Mesendoderm (in vitro differentiated cells): ENCODE measurements at regions not wholly inside any gene's neighbourhood (a gene's known extent, or its start where the extent isn't known, plus 50 kb on each side); places are given as distances from the start of the nearest gene placed in this dataset.

ENCODE experiments used
- DNase-seq: peaks from one replicate; pipeline ENCODE4 v3.0.0; 2013
- H2AK5ac ChIP-seq: 2 replicates; pipeline ENCODE4 v1.6.1; 2013; ENCODE audit warnings: low read length, inconsistent platforms
- H2BK120ac ChIP-seq: 2 replicates; pipeline ENCODE4 v1.6.1; 2013; ENCODE audit warnings: low read depth, mild to moderate bottlenecking, low read length, moderate library complexity, mixed read lengths
- H2BK15ac ChIP-seq: replicated peaks from 2 replicates; pipeline ENCODE4 v1.6.1; 2013; ENCODE audit warnings: low read depth, mild to moderate bottlenecking, moderate library complexity
- H2BK5ac ChIP-seq: 2 replicates; pipeline ENCODE4 v1.6.1; 2013; ENCODE audit warnings: low read length, inconsistent platforms
- H3K18ac ChIP-seq: 2 replicates; pipeline ENCODE4 v1.6.1; 2013; ENCODE audit warnings: mild to moderate bottlenecking, low read length, mixed read lengths
- H3K23ac ChIP-seq: one replicate; pipeline ENCODE4 v1.6.1; 2013; ENCODE audit warnings: low read length
- H3K27ac ChIP-seq: 2 replicates; pipeline ENCODE4 v1.5.1; 2013; ENCODE audit warnings: low read depth, mild to moderate bottlenecking, inconsistent platforms, low read length, moderate library complexity
- H3K27me3 ChIP-seq: 2 replicates; pipeline ENCODE4 v1.6.1; 2013; ENCODE audit warnings: low read length, control low read depth, mild to moderate bottlenecking, inconsistent platforms; ENCODE audit not compliant: insufficient read depth, poor library complexity
- H3K36me3 ChIP-seq: 2 replicates; pipeline ENCODE4 v1.6.1; 2013; ENCODE audit warnings: low read length, inconsistent platforms; ENCODE audit not compliant: control insufficient read depth, insufficient read depth
- H3K4ac ChIP-seq: one replicate; pipeline ENCODE4 v1.6.1; 2013; ENCODE audit warnings: low read depth, mild to moderate bottlenecking, low read length, moderate library complexity
- H3K4me1 ChIP-seq: 2 replicates; pipeline ENCODE4 v1.6.1; 2013; ENCODE audit warnings: low read depth, low read length, inconsistent platforms; ENCODE audit not compliant: control insufficient read depth
- H3K4me2 ChIP-seq: 2 replicates; pipeline ENCODE4 v1.6.1; 2013; ENCODE audit warnings: low read length
- H3K4me3 ChIP-seq: 2 replicates; pipeline ENCODE4 v1.5.1; 2013; ENCODE audit warnings: mild to moderate bottlenecking, low read length
- H3K56ac ChIP-seq: one replicate; pipeline ENCODE4 v1.6.1; 2013; ENCODE audit warnings: low read length
- H3K79me1 ChIP-seq: 2 replicates; pipeline ENCODE4 v1.6.1; 2013; ENCODE audit warnings: low read length, inconsistent platforms
- H3K79me2 ChIP-seq: 2 replicates; pipeline ENCODE4 v1.6.1; 2013; ENCODE audit warnings: mild to moderate bottlenecking, low read length; ENCODE audit not compliant: control insufficient read depth, insufficient read depth
- H3K9ac ChIP-seq: 2 replicates; pipeline ENCODE4 v1.6.1; 2013; ENCODE audit warnings: low read length, inconsistent platforms
- H4K5ac ChIP-seq: one replicate; pipeline ENCODE4 v1.6.1; 2013; ENCODE audit warnings: low read length
- H4K8ac ChIP-seq: one replicate; pipeline ENCODE4 v1.6.1; 2013; ENCODE audit warnings: low read depth, mild to moderate bottlenecking, control low read depth, low read length, moderate library complexity
- WGBS: extraction: QIAGEN DNeasy Blood & Tissue Kit; methylation state at CpG from one replicate; pipeline ENCODE4 v1.1.7; 2013; ENCODE audit warnings: low lambda C conversion rate, missing lambda C conversion rate; ENCODE audit not compliant: insufficient coverage; ENCODE audit errors: extremely low coverage; 5-methylcytosine and 5-hydroxymethylcytosine counted together

GRCh38 chr7:46126675-46127300 lies 205.7 kb upstream of the IGFBP3 start:
- H3K18ac ChIP-seq, result no peak overlapping the region

GRCh38 chr7:46123756-46124343 lies 202.8 kb upstream of the IGFBP3 start:
- Histone ChIP-seq H3K4ac (no peak overlapping the region), H2BK120ac (no peak overlapping the region), H3K23ac (no peak overlapping the region), H3K36me3 (no peaks in the 10 kb centered on the region), H3K56ac (no peak overlapping the region), H3K4me1 (no peaks in the 10 kb centered on the region), H3K4me3 (no peak overlapping the region), H3K27ac (no peak overlapping the region), H2BK5ac (no peak overlapping the region), H3K18ac (no peak overlapping the region), H3K27me3 (no peaks in the 10 kb centered on the region), H4K8ac (no peak overlapping the region), H4K5ac (no peak overlapping the region), H3K79me1 (no peaks in the 10 kb centered on the region), H2AK5ac (no peak overlapping the region), H3K4me2 (no peak overlapping the region), H3K79me2 (no peaks in the 10 kb centered on the region), H3K9ac (no peak overlapping the region), H2BK15ac (no peak overlapping the region)
- no peak for DNase-seq
- WGBS, result 100% methylated on average over 1 of the region's 3 CpGs

More at GRCh38 chr7:46126675-46127300, 205.7 kb upstream of the IGFBP3 start:
- no peaks in the 10 kb centered on the region for H3K27me3 ChIP-seq
- H3K4me1 ChIP-seq, result no peaks in the 10 kb centered on the region
- H3K23ac ChIP-seq, result no peak overlapping the region
- no peak for DNase-seq
- H3K27ac ChIP-seq, result no peak overlapping the region
- H4K8ac ChIP-seq, result no peak overlapping the region
- no peak overlapping the region for H3K9ac ChIP-seq
- no peak overlapping the region for H3K4ac ChIP-seq
- H3K79me1 ChIP-seq, result no peaks in the 10 kb centered on the region
- no peak overlapping the region for H2BK120ac ChIP-seq
- H2BK15ac ChIP-seq, result no peak overlapping the region
- H3K4me3 ChIP-seq, result no peak overlapping the region
- no peak overlapping the region for H3K56ac ChIP-seq
- H3K4me2 ChIP-seq, result no peak overlapping the region
- H2AK5ac ChIP-seq, result no peak overlapping the region
- no peaks in the 10 kb centered on the region for H3K36me3 ChIP-seq
- H3K79me2 ChIP-seq, result no peaks in the 10 kb centered on the region
- no peak overlapping the region for H2BK5ac ChIP-seq
- no peak overlapping the region for H4K5ac ChIP-seq
- WGBS, result no CpG with 5 or more reads among the region's 2 CpGs

GRCh38 chr7:46115410-46115809 lies 194.3 kb upstream of the IGFBP3 start:
- H3K27me3 ChIP-seq, result no peaks in the 10 kb centered on the region
- no peak overlapping the region for H3K4ac ChIP-seq
- H3K4me2 ChIP-seq, result no peak overlapping the region
- H2BK15ac ChIP-seq, result no peak overlapping the region
- H3K79me2 ChIP-seq, result no peaks in the 10 kb centered on the region
- H3K36me3 ChIP-seq, result no peaks in the 10 kb centered on the region
- H2BK120ac ChIP-seq, result no peak overlapping the region
- no CpG with 5 or more reads among the region's 3 CpGs for WGBS
- H3K4me3 ChIP-seq, result no peak overlapping the region
- H3K27ac ChIP-seq, result no peak overlapping the region
- H4K5ac ChIP-seq, result no peak overlapping the region
- no peak for DNase-seq
- no peaks in the 10 kb centered on the region for H3K79me1 ChIP-seq
- no peak overlapping the region for H3K9ac ChIP-seq
- H2AK5ac ChIP-seq, result no peak overlapping the region
- H2BK5ac ChIP-seq, result no peak overlapping the region
- H3K4me1 ChIP-seq, result no peaks in the 10 kb centered on the region
- no peak overlapping the region for H3K18ac ChIP-seq
- no peak overlapping the region for H3K23ac ChIP-seq
- H4K8ac ChIP-seq, result no peak overlapping the region
- no peak overlapping the region for H3K56ac ChIP-seq

- WGBS, result no CpG with 5 or more reads among the region's 4 CpGs
- no peak overlapping the region for H2AK5ac ChIP-seq
Observed at GRCh38 chr7:46109437-46109836, 188.4 kb upstream of the IGFBP3 start.

GRCh38 chr7:46108272-46108671 lies 187.2 kb upstream of the IGFBP3 start:
- no CpG with 5 or more reads among the region's 7 CpGs for WGBS
- Histone ChIP-seq H2BK15ac (no peak overlapping the region), H3K23ac (no peak overlapping the region), H3K4me2 (no peak overlapping the region), H3K27me3 (no peaks in the 10 kb centered on the region), H2BK120ac (no peak overlapping the region), H3K9ac (no peak overlapping the region), H2BK5ac (no peak overlapping the region), H3K56ac (no peak overlapping the region), H3K4me3 (no peak overlapping the region), H4K5ac (no peak overlapping the region), H2AK5ac (no peak overlapping the region), H3K18ac (no peak overlapping the region), H3K27ac (no peak overlapping the region), H4K8ac (no peak overlapping the region), H3K36me3 (no peaks in the 10 kb centered on the region), H3K4me1 (no peaks in the 10 kb centered on the region), H3K79me2 (no peaks in the 10 kb centered on the region), H3K4ac (no peak overlapping the region), H3K79me1 (no peaks in the 10 kb centered on the region)
- no peak for DNase-seq

More at GRCh38 chr7:46109437-46109836, 188.4 kb upstream of the IGFBP3 start:
- H3K27me3 ChIP-seq, result no peaks in the 10 kb centered on the region
- no peak overlapping the region for H2BK5ac ChIP-seq
- no peak overlapping the region for H3K4ac ChIP-seq
- H4K5ac ChIP-seq, result no peak overlapping the region
- no peak overlapping the region for H3K9ac ChIP-seq
- H2BK120ac ChIP-seq, result no peak overlapping the region
- no peak overlapping the region for H3K23ac ChIP-seq
- H3K36me3 ChIP-seq, result no peaks in the 10 kb centered on the region
- no peak overlapping the region for H3K4me3 ChIP-seq
- H4K8ac ChIP-seq, result no peak overlapping the region
- H3K27ac ChIP-seq, result no peak overlapping the region
- no peak overlapping the region for H3K56ac ChIP-seq
- no peaks in the 10 kb centered on the region for H3K79me2 ChIP-seq
- H3K18ac ChIP-seq, result no peak overlapping the region
- no peak overlapping the region for H2BK15ac ChIP-seq
- H3K4me2 ChIP-seq, result no peak overlapping the region
- no peak for DNase-seq
- H3K79me1 ChIP-seq, result no peaks in the 10 kb centered on the region
- H3K4me1 ChIP-seq, result no peaks in the 10 kb centered on the region
